DND-41 (cell line): ENCODE measurements at regions not wholly inside any gene's neighbourhood (a gene's known extent, or its start where the extent isn't known, plus 50 kb on each side); places are given as distances from the start of the nearest gene placed in this dataset.

Experiments used
- ATAC-seq: fragments of 200-7000 bp; cut with Tn5 transposase; 3 replicates; pipeline ENCODE4 v1.9.1; 2021; ENCODE audit warnings: low read depth; ENCODE audit not compliant: insufficient read depth
- DNase-seq: peaks from one replicate; pipeline ENCODE4 v3.0.0-alpha.2; 2020
- H2AFZ ChIP-seq: 2 replicates; pipeline ENCODE4 v1.6.0; 2012; ENCODE audit warnings: low read depth, low read length
- H3K27ac ChIP-seq: 2 replicates; pipeline ENCODE4 v1.5.1; 2012; ENCODE audit warnings: low read length, inconsistent platforms
- H3K27me3 ChIP-seq: fragments of 200-600 bp; sonication (generic); 2 replicates; pipeline ENCODE4 v1.6.0; 2012; ENCODE audit warnings: low read length, mild to moderate bottlenecking, inconsistent platforms; ENCODE audit not compliant: insufficient read depth, poor library complexity
- H3K36me3 ChIP-seq: 2 replicates; pipeline ENCODE4 v1.5.1; 2012; ENCODE audit warnings: low read length, inconsistent platforms; ENCODE audit not compliant: insufficient read depth
- H3K4me1 ChIP-seq: 2 replicates; pipeline ENCODE4 v1.5.1; 2012; ENCODE audit warnings: mild to moderate bottlenecking, low read length; ENCODE audit not compliant: insufficient read depth
- H3K4me2 ChIP-seq: 2 replicates; pipeline ENCODE4 v1.6.0; 2012; ENCODE audit warnings: mild to moderate bottlenecking, moderate library complexity, low read length, inconsistent platforms; ENCODE audit not compliant: insufficient read depth
- H3K4me3 ChIP-seq, 2 experiments: fragments of 200-600 bp in 1 of 2; shearing (Covaris generic) in 1 of 2; 2 replicates each; pipeline ENCODE4 v1.5.1; 2012 to 2016; ENCODE audit warnings: inconsistent platforms in 2 of 2, low read length in 2 of 2, mild to moderate bottlenecking in 2 of 2, low read depth in 1 of 2, moderate library complexity in 1 of 2
- H3K79me2 ChIP-seq: 2 replicates; pipeline ENCODE4 v1.6.0; 2012; ENCODE audit warnings: low read length, inconsistent platforms; ENCODE audit not compliant: insufficient read depth
- H3K9ac ChIP-seq: 2 replicates; pipeline ENCODE4 v1.6.0; 2012; ENCODE audit warnings: low read depth, mild to moderate bottlenecking, inconsistent platforms, low read length, moderate library complexity
- H3K9me3 ChIP-seq: 2 replicates; pipeline ENCODE4 v1.5.1; 2012; ENCODE audit warnings: low read length, moderate library complexity, mild to moderate bottlenecking, inconsistent platforms; ENCODE audit not compliant: insufficient read depth, severe bottlenecking
- H4K20me1 ChIP-seq: 2 replicates; pipeline ENCODE4 v1.6.0; 2012; ENCODE audit warnings: low read length; ENCODE audit not compliant: insufficient read depth
- CTCF ChIP-seq: IDR thresholded peaks from 2 replicates; pipeline ENCODE4 v1.5.1; 2012; ENCODE audit warnings: borderline replicate concordance, low read length, moderate library complexity, mild to moderate bottlenecking; ENCODE audit not compliant: poor library complexity, severe bottlenecking; ENCODE audit errors: extremely low read depth
- EZH2 ChIP-seq: IDR thresholded peaks from 3 replicates; pipeline ENCODE4 v1.6.1; 2012; ENCODE audit warnings: borderline replicate concordance, low read depth, mild to moderate bottlenecking, moderate library complexity, low read length, inconsistent platforms; ENCODE audit not compliant: severe bottlenecking

- no peak overlapping the region for H3K9ac ChIP-seq
- H3K4me3 ChIP-seq = no peak overlapping the region
- no peaks in the 10 kb centered on the region for H3K4me1 ChIP-seq
- H4K20me1 ChIP-seq = no peaks in the 10 kb centered on the region
- H3K79me2 ChIP-seq = no peaks in the 10 kb centered on the region
- no peak overlapping the region for H2AFZ ChIP-seq
- ATAC-seq = no peak
- no peaks in the 10 kb centered on the region for H3K9me3 ChIP-seq
- TF ChIP-seq EZH2 = no peak
- TF ChIP-seq CTCF = no peak
- no peak for DNase-seq
- no peaks in the 10 kb centered on the region for H3K36me3 ChIP-seq
- H3K4me2 ChIP-seq = no peak overlapping the region
- H3K27ac ChIP-seq = no peak overlapping the region
- H3K27me3 ChIP-seq = peaks cover 6% of the 10 kb centered on the region
Measured at GRCh38 chr12:4009979-4010704, 136.9 kb upstream of the PARP11 start.

- no peak overlapping the region for H3K4me3 ChIP-seq
- TF ChIP-seq EZH2 (no peak), CTCF (no peak)
- ATAC-seq (no peak), DNase-seq (no peak)
- no peaks in the 10 kb centered on the region for H4K20me1 ChIP-seq
- H3K9ac ChIP-seq = no peak overlapping the region
- no peaks in the 10 kb centered on the region for H3K36me3 ChIP-seq
- no peak overlapping the region for H2AFZ ChIP-seq
- no peak overlapping the region for H3K4me2 ChIP-seq
- H3K27ac ChIP-seq = no peak overlapping the region
- no peaks in the 10 kb centered on the region for H3K9me3 ChIP-seq
- H3K4me1 ChIP-seq = no peaks in the 10 kb centered on the region
- no peaks in the 10 kb centered on the region for H3K27me3 ChIP-seq
- H3K79me2 ChIP-seq = no peaks in the 10 kb centered on the region
Measured at GRCh38 chr12:4006743-4007142, 133.5 kb upstream of the PARP11 start.

- no peak overlapping the region for H2AFZ ChIP-seq
- no peak overlapping the region for H3K4me2 ChIP-seq
- H3K27ac ChIP-seq = no peak overlapping the region
- no peaks in the 10 kb centered on the region for H3K27me3 ChIP-seq
- H3K9me3 ChIP-seq = no peaks in the 10 kb centered on the region
- H3K4me3 ChIP-seq = no peak overlapping the region
- no peak overlapping the region for H3K9ac ChIP-seq
- no peaks in the 10 kb centered on the region for H4K20me1 ChIP-seq
- no peaks in the 10 kb centered on the region for H3K4me1 ChIP-seq
- TF ChIP-seq CTCF (no peak), EZH2 (no peak)
- DNase-seq (no peak), ATAC-seq (no peak)
- H3K79me2 ChIP-seq = no peaks in the 10 kb centered on the region
- no peaks in the 10 kb centered on the region for H3K36me3 ChIP-seq
Measured at GRCh38 chr12:4005851-4006430, 132.7 kb upstream of the PARP11 start.
